MCF 10A (cell line): ENCODE measurements at regions not wholly inside any gene's neighbourhood (a gene's known extent, or its start where the extent isn't known, plus 50 kb on each side); places are given as distances from the start of the nearest gene placed in this dataset.

Source experiments
- BruUV-seq: library from RNA; stranded (reverse); fragments of 400-500 nt; replicated peaks from 2 replicates; lab custom pipeline; 2021; lab: Mats Ljungman, UMichigan
- CTCF ChIA-PET: fragments of 300-600 bp; sonication (Branson Sonifier 250); formaldehyde crosslinking; extraction: SDS; loops from one replicate; lab custom pipeline; 2021; ENCODE audit warnings: antibody characterized with exemption, inconsistent platforms; lab: Yijun Ruan, JAX
- POLR2A ChIA-PET: fragments of 300-600, 350-650 bp; sonication (Branson Sonifier 250); formaldehyde crosslinking; extraction: SDS; loops from one replicate; lab custom pipeline; 2020; ENCODE audit warnings: antibody characterized with exemption, inconsistent platforms; lab: Yijun Ruan, JAX
- DNase-seq: peaks from one replicate; pipeline ENCODE4 v3.0.0-alpha.2; 2018; ENCODE audit not compliant: unreplicated experiment
- H3K27ac Mint-ChIP-seq: one replicate; pipeline ENCODE4 v1.8.0; 2022; ENCODE audit warnings: mild to moderate bottlenecking, low read depth, mixed read lengths; ENCODE audit not compliant: unreplicated experiment
- H3K27me3 Mint-ChIP-seq: one replicate; pipeline ENCODE4 v1.8.0; 2022; ENCODE audit warnings: mixed read lengths; ENCODE audit not compliant: insufficient read depth, unreplicated experiment
- H3K36me3 Mint-ChIP-seq: one replicate; pipeline ENCODE4 v1.8.0; 2022; ENCODE audit warnings: mild to moderate bottlenecking, moderate library complexity, mixed read lengths; ENCODE audit not compliant: insufficient read depth, unreplicated experiment
- H3K4me1 Mint-ChIP-seq: one replicate; pipeline ENCODE4 v1.8.0; 2022; ENCODE audit warnings: mixed read lengths; ENCODE audit not compliant: insufficient read depth, unreplicated experiment
- H3K4me3 Mint-ChIP-seq: one replicate; pipeline ENCODE4 v1.8.0; 2022; ENCODE audit warnings: mild to moderate bottlenecking, moderate library complexity, mixed read lengths; ENCODE audit not compliant: unreplicated experiment
- H3K9me3 Mint-ChIP-seq: one replicate; pipeline ENCODE4 v1.8.0; 2022; ENCODE audit warnings: mixed read lengths; ENCODE audit not compliant: unreplicated experiment
- CTCF ChIP-seq: fragments of 200-600 bp; IDR thresholded peaks from one replicate; pipeline ENCODE4 v1.8.0; 2022; ENCODE audit warnings: antibody characterized with exemption, mild to moderate bottlenecking; ENCODE audit not compliant: unreplicated experiment
- intact Hi-C: fragments of 100-400 bp; cut with micrococcal nuclease; formaldehyde crosslinking; loops from 2 replicates; pipeline ENCODE4 v1.14.1; 2022

- POLR2A ChIA-PET: no interaction called here
- DNase-seq: no peak
- Mint-ChIP-seq H3K4me1 (no peaks in the 10 kb centered on the region), H3K9me3 (no peaks in the 10 kb centered on the region), H3K4me3 (no peak overlapping the region), H3K36me3 (no peaks in the 10 kb centered on the region), H3K27me3 (peaks cover 76% of the 10 kb centered on the region), H3K27ac (no peak overlapping the region)
- no peak for TF ChIP-seq CTCF
- CTCF ChIA-PET: interaction anchor here (0.8 kb wide), 1 partner anchor 23 kb away, joined by 3 read pairs; no protein-coding TSS in a partner anchor
- intact Hi-C loops: no loop called here
- BruUV-seq: no TSS peak
Measured at GRCh38 chr1:62941780-62942179, 157.8 kb downstream of the ATG4C start.

- no TSS peak for BruUV-seq
- Mint-ChIP-seq H3K27me3 (peaks cover 68% of the 10 kb centered on the region), H3K27ac (no peak overlapping the region)
Measured at GRCh38 chr1:62946511-62946910, 162.6 kb downstream of the ATG4C start.

GRCh38 chr1:62951428-62951827 is 167.5 kb downstream of the ATG4C start:
- Mint-ChIP-seq H3K36me3 (no peaks in the 10 kb centered on the region), H3K27me3 (peaks cover 57% of the 10 kb centered on the region), H3K4me1 (no peaks in the 10 kb centered on the region), H3K27ac (no peak overlapping the region), H3K4me3 (no peak overlapping the region), H3K9me3 (no peaks in the 10 kb centered on the region)
- DNase-seq: no peak
- intact Hi-C loops: no loop called here
- TF ChIP-seq CTCF: no peak
- BruUV-seq: no TSS peak
- ChIA-PET CTCF (no interaction called here), POLR2A (no interaction called here)

More at GRCh38 chr1:62946511-62946910, 162.6 kb downstream of the ATG4C start:
- TF ChIP-seq CTCF: no peak
- Mint-ChIP-seq H3K4me3 (no peak overlapping the region), H3K9me3 (no peaks in the 10 kb centered on the region), H3K4me1 (no peaks in the 10 kb centered on the region), H3K36me3 (no peaks in the 10 kb centered on the region)
- ChIA-PET CTCF (interaction anchor here (1.5 kb wide), 1 partner anchor 17 kb away, joined by 3 read pairs; no protein-coding TSS in a partner anchor), POLR2A (interaction anchor here (0.7 kb wide), 1 partner anchor 203 kb away, joined by 3 read pairs; no protein-coding TSS in a partner anchor)
- intact Hi-C loops: no loop called here
- DNase-seq: no peak

- H3K27ac Mint-ChIP-seq: no peak overlapping the region
- CTCF ChIA-PET: no interaction called here
- intact Hi-C loops: no loop called here
- H3K4me1 Mint-ChIP-seq: no peaks in the 10 kb centered on the region
- no peak for DNase-seq
- peaks cover 56% of the 10 kb centered on the region for H3K27me3 Mint-ChIP-seq
- H3K36me3 Mint-ChIP-seq: no peaks in the 10 kb centered on the region
- H3K4me3 Mint-ChIP-seq: no peak overlapping the region
- no peaks in the 10 kb centered on the region for H3K9me3 Mint-ChIP-seq
- POLR2A ChIA-PET: no interaction called here
- TF ChIP-seq CTCF: no peak
- BruUV-seq: no TSS peak
Measured at GRCh38 chr1:62952596-62952995, 168.7 kb downstream of the ATG4C start.
